GM21529 (cell line): ENCODE measurements at regions not wholly inside any gene's neighbourhood (a gene's known extent, or its start where the extent isn't known, plus 50 kb on each side); places are given as distances from the start of the nearest gene placed in this dataset.

ENCODE experiments used
- ATAC-seq: cut with Tn5 transposase; IDR thresholded peaks from one replicate; pipeline ENCODE4 v1.9.1; 2021; ENCODE audit not compliant: unreplicated experiment

- ATAC-seq, result no peak
Measured at GRCh38 chr11:108994887-108995286, 330.0 kb downstream of the DDX10 start.

GRCh38 chr11:108997826-108998225 lies 333.0 kb downstream of the DDX10 start:
- no peak for ATAC-seq

DNA sequence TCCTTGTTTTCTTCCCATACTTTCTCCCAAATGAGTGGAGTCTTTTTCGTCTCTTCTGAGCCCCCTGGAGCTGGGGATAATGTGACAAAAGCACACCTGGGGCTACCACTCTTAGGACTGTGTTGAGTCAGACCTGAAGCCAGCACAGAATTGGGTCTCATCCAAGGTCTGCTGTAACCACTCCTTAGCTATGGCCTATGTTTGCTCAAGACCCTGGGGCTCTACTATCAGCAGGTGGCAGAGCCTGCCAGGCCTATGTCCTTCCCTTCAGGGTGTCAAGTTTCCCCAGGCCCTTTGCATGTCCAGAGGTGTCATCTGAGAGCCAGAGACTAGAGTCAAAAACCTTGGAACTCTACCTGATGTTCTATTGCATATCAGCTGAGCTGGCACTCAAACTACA lies 335.7 kb downstream of the DDX10 start:
- ATAC-seq, result no peak

DNA sequence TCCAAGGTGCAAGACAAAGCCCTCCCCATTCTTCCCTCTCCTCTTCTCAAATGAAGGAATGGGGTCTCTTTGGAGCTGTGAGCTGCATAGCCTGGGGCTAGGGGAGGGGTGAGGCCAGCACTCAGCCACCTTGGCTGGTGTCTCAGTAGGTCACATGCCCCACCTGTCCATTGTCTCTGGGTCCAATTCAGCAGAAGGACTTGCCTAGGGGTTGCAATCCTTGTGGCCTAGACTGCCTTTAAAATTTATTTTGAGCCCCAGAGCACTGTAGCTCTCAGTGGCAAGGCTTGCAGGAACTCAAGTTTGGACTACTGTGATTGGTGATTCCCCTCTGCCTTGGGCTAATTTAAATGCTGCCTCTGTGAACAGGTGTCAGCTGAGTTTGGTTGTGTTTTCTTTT lies 336.7 kb downstream of the DDX10 start:
- ATAC-seq, result no peak

GRCh38 chr11:109012991-109013390 lies 348.1 kb downstream of the DDX10 start:
- ATAC-seq, result no peak

DNA sequence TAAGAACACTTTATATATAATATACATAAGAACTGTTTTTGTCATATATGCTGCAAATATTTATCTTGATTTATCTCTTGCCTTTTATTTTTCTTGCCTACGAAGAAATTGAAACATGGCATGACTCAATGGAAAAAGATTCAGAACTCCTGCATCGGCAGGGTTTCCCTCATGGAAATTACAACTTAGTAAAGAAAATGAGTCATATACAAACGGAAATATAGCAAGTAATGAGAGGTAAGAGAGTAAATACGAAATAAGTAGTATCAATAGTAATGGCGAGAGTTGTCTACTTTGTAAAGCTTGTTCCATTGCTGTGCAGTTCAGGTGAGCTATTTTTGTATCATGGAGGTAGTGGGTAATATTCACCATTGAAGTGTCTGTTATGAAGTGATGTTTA lies 350.4 kb downstream of the DDX10 start:
- ATAC-seq, result no peak

DNA sequence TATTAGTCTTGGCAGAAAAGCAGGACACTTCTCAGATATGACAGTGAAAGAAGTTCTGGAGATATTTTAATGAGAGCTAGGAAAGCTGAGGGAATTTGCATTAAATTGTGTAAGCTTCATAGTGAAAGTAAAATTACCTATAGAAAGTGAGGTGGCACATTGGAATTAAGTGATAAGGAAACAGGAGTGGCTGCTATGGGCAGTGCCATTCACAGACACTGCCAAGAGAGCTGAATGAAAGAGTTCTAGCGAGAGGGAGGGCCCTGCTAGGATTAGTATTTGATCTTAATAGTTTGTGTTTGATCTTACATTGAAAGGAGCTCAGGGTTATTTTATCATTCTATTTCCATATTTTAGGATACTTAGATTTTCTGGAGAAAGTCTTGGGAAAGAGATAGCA lies 351.9 kb downstream of the DDX10 start:
- no peak for ATAC-seq

DNA sequence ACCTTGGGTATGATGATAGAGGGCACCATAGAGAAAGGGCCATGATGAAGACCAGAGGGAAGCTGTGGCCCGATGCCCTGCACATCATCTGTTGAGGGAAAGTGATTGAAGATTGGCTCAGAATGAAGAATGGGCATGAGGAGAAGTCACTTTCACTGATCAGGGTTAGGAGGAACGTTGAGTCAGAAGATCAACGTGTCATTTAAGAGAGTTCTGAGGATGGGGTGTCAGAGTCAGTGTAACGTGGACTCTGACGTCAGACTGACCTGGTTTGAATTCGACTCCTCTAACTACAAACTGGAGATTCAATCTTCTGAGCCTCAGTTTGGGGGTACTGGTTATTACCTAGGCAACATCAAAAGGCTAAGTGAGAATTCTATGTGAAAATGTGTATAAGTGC lies 352.6 kb downstream of the DDX10 start:
- ATAC-seq, result no peak

DNA sequence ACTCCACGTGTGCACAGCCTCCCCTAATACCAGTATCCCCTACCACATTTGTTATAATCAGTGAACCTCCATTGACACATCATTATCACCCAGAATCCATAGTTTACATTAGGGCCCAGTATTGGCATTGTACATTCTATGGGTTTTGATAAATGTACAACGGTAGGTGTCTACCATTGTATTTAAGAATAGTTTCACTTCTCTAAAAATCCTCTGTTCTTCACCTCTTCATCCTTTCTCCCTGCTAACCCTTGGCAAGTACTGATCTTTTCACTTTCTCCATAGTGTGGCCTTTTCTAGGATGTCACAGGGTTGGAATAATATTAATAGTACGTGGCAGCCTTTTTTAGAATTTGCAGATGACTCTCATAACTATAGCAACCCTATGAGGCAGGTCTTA lies 353.8 kb downstream of the DDX10 start:
- ATAC-seq, result no peak

DNA sequence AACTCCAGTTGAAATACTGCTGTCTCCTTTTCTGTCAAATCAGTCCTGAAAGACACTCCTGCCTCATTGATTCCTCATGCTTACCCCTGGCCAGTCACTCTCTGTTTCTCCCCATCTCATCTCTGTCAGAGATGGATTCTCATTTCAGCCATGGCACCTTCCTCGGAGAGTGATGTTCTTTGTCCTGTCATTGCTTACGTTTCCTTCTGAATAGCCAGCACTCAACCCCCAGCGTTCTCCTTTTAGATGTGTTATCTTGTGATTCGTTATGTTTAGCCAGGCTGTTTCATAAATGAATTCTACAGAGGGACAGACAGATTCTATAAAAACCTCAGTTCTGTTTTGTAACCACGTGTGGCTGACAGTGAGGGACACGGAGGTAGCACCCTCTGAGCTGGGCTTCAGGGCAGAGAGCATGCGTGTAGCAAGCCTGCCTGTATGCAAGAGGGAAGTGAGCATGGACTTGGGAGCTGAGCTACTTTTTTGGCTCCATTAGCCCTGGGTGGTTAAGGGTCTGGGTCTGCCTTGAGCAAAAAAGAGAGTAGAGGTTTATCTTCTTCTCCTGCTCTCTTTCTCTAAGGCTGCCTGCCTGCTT lies 354.6 kb downstream of the DDX10 start:
- ATAC-seq, result no peak

DNA sequence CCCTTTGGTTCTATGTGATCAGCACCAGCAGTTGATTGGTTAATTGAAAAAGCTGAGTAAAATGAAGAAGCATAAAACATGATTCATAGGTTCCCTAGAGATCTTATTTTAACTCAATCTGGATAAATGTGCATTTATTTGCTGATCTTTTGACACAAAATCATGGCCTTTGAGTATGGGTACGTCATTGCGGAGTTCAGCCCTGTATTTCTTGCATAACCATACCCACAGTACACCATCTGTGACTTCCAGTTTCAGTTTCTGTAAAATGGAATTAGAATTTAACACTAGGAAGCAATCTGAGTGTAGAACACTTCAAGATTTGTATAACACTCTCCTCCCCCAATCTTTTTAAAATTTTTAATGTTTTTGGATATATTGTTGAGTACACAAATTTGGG lies 358.2 kb downstream of the DDX10 start:
- ATAC-seq, result no peak

GRCh38 chr11:109026891-109027489 lies 362.1 kb downstream of the DDX10 start:
- ATAC-seq, result no peak

- no peak for ATAC-seq
Measured at GRCh38 chr11:109027851-109028250, 363.0 kb downstream of the DDX10 start.

GRCh38 chr11:109029927-109030326 lies 365.1 kb downstream of the DDX10 start:
- ATAC-seq, result no peak

GRCh38 chr11:109033627-109034338 lies 368.9 kb downstream of the DDX10 start:
- no peak for ATAC-seq

- no peak for ATAC-seq
Measured at GRCh38 chr11:109034339-109034696, 369.4 kb downstream of the DDX10 start.

- no peak for ATAC-seq
Measured at GRCh38 chr11:109035284-109035683, 370.4 kb downstream of the DDX10 start.

DNA sequence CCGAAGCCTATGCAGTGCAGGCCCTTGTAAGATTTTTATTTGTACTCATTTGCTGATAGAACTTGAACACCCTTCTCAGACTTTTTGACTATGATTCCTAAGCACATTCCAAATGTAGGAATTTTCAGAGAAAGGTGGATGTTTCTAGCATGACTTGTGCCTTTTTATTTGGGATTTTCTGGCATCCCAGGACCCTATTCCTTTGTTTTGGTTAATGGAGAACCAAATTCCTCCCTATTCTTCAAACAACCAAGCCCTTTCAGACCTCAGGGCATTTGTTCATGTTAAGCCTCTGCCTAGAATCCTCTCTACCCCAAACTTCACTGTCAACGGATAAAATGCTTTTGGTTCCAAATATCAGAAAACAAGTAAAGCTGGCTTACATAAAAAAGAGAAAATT lies 371.1 kb downstream of the DDX10 start:
- ATAC-seq, result no peak

DNA sequence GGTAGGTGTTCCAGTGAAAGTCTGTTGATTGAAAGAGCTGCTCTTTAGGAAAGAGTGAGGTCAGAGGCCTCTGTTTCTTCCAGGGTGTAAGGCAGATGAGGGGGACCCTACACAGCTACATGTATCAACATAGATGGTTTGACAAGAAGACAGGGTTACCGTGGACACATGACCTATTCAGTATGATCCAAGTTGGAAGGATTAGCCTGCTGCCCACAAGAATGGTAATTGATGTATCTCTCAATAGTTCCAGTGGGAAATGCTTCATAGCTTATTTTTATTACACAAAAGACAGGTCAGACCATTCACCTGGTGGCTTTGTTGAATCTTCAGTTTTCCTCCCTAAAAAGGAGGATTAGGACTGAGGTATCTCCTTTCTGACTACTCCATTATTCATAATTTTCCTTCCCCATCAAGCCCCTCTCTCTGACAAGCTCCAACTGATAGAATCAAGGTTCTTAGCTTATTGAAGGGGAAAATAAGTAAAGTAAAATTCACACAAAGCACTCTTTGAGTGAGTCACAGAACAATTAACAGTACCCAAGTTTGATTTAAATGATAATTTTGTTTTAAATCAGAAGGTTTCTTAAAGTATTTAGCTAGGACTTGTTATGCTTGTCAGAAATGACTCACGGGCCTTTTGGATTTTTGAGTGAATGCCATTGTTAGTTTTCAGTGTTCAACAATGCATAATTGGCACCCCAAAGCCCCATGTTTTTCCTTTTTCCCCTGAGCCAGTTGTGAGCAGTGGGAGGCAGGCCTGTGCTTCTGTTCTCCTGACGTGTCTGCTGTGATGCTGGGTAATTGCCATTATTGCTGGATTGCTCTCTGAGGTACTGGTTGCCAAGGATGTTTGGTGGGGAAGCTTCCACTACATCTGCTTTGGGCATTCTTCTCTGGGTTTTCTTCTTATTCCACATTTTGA lies 373.2 kb downstream of the DDX10 start:
- ATAC-seq, result no peak

DNA sequence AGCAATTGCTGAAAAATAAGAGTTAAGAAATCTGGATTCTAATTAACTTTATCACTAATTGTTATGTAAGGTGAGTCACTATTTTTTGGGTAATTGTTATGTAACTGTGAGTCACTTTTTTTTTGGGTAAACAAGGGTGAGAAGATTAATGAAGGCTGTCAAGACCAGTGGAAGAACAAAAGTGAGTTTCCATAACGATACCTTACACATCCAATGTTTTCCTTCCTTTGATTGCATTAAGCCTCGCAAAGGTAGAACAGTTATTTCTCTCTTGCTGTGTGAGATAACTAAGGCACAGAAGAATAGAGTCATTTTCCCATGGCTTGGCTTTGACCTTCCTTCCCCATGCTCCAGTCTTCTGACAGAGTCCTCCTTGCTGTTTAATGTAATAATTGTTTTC lies 374.7 kb downstream of the DDX10 start:
- no peak for ATAC-seq

GRCh38 chr11:109040303-109040702 lies 375.4 kb downstream of the DDX10 start:
- ATAC-seq, result no peak

GRCh38 chr11:109041876-109042275 lies 377.0 kb downstream of the DDX10 start:
- no peak for ATAC-seq
